ENCODE measurements at regions not wholly inside any gene's neighbourhood (a gene's known extent, or its start where the extent isn't known, plus 50 kb on each side); places are given as distances from the start of the nearest gene placed in this dataset.
"Not testable (repeated sequence)": the region's sequence is repeated elsewhere in the genome, so short reads cannot be mapped to it uniquely, and the experiment has no call there.

- DNase-seq (ENCODE audit: low spot score) = no peak
These were observed 204.2 kb upstream of the RASGEF1B start for GRCh38 chr4:81675791-81676393.

GRCh38 chr4:81673961-81674360, 202.3 kb upstream of the RASGEF1B start:
- DNase-seq (ENCODE audit: low spot score) = no peak

GRCh38 chr4:81668328-81668727, 196.6 kb upstream of the RASGEF1B start:
- not testable (repeated sequence) for DNase-seq (ENCODE audit: low spot score)

GRCh38 chr4:81667539-81667938, 195.8 kb upstream of the RASGEF1B start:
- no peak for DNase-seq (ENCODE audit: low spot score)

DNA sequence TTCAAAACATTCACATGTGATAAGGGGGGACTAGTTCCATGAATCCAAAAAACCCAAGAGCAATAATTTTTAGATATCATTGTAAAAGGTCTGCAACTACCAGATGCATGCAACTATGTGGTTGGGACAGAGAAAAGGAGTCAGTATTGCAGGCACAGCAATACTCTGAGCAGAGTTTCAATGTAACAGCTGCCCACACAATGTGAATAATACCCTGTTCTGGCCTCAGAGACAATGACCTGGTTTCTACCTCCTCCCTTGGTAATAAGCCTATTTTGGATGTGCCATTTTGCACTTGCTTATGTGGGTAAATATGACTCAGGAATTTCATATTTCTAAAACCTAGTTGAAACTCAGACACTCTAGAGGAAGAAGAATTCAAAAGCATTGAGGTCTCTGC, 194.8 kb upstream of the RASGEF1B start:
- DNase-seq (ENCODE audit: low spot score) = no peak

DNA sequence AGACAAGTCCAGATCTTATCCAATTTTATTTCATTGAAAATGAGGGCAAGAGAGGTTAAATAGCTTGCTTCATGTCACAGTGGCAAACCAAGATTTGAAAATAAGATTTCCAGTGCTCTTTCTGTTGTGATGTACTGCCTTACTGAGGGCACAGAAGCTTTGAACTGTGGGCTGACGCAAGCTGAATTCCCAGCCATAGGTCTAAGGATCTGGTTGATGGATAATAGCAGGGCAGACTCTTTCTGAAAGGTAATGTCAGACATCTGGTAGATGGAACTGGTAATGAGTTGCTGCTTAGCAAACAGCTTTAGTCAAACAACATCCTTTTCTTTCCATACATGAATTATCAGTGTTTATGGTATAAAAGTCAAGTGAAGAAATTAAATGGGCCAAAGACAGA, 193.9 kb upstream of the RASGEF1B start:
- DNase-seq (ENCODE audit: low spot score) = no peak

- no peak for DNase-seq (ENCODE audit: low spot score)
These were observed 193.3 kb upstream of the RASGEF1B start for GRCh38 chr4:81665045-81665444.

DNA sequence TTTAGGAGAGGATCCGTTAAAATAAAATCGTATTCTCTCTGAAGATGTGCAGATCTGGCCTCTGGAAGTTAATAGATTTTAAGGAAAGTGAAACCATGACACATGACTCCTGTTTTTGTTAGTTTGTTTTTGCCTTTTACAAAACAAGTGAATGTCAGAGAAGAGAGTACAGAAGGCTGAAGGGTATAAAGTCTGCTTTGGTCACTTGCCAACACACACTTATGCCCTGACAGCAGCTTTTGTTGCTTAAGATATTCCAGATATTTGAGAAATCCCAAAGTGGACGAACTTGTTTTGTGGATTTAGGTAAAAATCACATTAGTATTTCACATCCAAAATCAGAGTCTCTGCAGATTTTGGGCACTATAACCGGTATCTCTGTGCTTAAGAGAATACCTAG, 192.4 kb upstream of the RASGEF1B start:
- DNase-seq (ENCODE audit: low spot score) = no peak

DNA sequence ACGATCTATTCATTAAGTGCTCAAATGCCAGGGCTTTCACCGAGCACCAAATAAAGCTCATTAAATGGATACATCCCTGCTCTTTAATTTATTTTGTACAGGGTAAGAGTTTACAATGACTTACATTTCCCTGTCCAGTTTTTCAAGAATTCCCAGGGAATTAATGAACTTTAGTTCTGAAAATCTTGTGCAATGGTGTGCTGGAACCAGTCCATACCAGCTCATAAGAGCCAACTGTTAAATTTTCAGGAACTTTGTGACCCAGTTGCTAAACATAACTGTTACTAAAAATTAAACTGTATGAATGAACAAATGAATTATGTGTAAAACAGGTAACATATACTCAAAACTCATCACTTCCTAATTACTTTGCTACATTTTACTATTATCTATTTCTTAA, 191.7 kb upstream of the RASGEF1B start:
- DNase-seq (ENCODE audit: low spot score) = no peak

- no peak for DNase-seq (ENCODE audit: low spot score)
These were observed 187.3 kb upstream of the RASGEF1B start for GRCh38 chr4:81659051-81659450.

DNA sequence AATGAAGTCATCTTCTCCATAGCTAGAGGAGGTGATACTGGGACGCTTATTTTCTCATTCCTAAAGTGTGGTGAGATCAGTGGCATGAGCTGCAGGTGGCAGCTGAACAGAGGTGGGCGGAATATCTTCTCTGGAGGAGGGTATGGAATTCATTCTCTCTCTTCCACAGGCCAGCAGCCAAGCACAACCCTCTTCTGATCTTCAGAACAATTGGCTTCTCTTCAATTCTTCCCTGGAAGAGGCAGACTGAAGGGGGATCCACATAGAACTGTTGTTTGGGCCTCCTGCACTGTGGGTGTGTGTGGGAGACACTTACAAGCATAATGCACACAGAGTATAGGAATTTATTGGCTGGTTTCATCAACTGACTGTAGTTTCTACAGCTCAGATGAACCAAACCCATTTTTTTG, 180.4 kb upstream of the RASGEF1B start:
- no peak for DNase-seq (ENCODE audit: low spot score)

- DNase-seq (ENCODE audit: low spot score) = no peak
These were observed 179.7 kb upstream of the RASGEF1B start for GRCh38 chr4:81651243-81651899.

GRCh38 chr4:81650606-81651242, 179.0 kb upstream of the RASGEF1B start:
- no peak for DNase-seq (ENCODE audit: low spot score)

- DNase-seq (ENCODE audit: low spot score) = no peak
These were observed 177.0 kb upstream of the RASGEF1B start for GRCh38 chr4:81648576-81649275.

GRCh38 chr4:81647388-81647787, 175.7 kb upstream of the RASGEF1B start:
- DNase-seq (ENCODE audit: low spot score) = no peak

GRCh38 chr4:81642543-81642942, 170.8 kb upstream of the RASGEF1B start:
- DNase-seq (ENCODE audit: low spot score) = no peak

DNA sequence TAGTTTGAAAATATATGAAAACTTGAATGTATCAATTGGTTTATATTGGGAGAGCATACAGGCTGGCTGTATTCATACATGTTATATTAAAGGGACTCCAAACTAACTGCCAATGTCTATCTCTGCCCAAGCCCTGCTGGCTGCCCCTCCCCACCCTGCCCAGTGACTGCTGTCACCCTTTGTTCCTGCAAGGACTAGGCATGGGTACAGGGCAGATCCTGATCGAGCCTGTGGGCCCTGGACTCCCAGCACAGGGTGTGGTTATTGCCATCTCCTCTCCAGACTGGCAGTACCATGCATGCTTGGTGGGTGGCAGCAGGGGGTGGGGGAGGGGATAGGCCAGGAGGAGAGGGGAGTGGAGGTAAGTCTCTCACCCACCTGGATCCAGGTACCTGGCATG, 167.5 kb upstream of the RASGEF1B start:
- no peak for DNase-seq (ENCODE audit: low spot score)

DNA sequence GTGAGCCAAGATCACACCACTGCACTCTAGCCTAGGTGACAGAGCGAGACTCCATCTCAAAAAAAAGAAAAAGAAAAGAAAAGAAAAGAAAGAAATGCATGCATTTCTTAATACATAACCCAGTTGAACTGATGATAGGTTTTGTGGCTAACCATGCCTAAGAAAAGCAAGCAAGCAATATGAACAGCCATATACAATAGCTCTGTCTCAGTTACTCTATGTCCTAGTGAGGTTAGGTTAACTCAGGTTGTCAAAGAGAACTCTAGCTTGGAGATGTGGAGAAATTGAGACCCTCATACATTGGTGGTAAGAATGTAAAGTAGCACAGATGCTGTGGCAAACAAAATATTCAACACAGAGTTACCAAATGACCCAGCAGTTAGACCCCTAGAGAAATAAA, 167.0 kb upstream of the RASGEF1B start:
- DNase-seq (ENCODE audit: low spot score) = no peak

GRCh38 chr4:81635739-81636138, 164.0 kb upstream of the RASGEF1B start:
- peak; percentile 3 for DNase-seq (ENCODE audit: low spot score)

DNA sequence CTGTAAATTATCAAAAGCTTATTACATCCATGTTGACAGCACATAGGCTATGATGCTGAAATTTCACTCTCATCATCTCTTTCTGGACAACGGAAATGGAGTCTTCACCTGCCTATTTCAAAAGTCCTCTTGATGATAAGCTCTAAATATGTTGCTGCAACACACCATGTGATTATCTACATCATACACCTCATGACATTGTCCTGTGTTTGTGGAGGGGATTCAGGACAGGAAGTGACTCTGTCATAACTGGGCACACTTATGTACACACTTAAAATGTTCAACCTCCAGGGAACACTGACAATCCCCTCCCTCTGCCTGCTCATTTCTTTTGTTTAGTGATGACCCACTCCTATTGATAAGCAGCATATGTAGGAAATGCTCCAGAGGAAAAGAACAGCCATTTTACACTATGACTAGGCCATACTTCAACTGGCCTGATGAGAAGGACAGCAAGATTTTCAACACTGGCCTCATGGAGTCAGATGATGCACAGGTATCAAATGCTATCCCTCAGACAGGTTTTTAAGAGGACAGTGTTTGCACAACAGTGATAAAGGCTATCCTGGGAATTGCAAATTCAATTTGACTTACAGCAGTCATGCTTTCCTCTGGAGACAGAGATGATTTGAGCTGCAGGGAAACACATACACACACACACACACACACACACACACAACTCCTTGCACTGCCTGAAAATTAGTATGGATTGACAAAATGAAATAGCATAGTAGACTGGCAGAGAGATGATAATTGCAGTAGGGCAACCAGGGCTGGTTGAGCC, 163.3 kb upstream of the RASGEF1B start:
- DNase-seq (ENCODE audit: low spot score) = no peak

DNA sequence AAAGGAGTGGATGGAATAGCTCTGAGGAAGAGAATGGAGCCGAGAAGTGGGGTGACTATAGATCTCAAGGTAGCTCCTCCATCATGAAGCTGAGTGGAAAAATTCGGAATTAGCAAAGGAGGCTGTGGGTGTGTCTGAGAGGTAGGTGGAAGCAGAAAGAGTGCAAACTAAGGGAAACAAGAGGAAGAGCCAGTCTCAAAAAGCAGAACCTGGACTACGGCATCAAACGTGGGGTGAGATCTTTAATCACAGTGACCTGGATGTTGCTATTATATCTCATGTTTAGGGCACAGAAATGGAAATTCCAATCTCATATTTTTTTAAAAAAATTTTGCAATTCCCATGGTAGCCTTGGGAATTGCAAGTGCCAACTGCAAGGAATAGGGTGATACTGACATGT, 162.5 kb upstream of the RASGEF1B start:
- no peak for DNase-seq (ENCODE audit: low spot score)
